GM10266 (cell line): ENCODE measurements at regions not wholly inside any gene's neighbourhood (a gene's known extent, or its start where the extent isn't known, plus 50 kb on each side); places are given as distances from the start of the nearest gene placed in this dataset.

ENCODE experiments used
- DNase-seq: peaks from one replicate; pipeline ENCODE4 v3.0.0; 2012; ENCODE audit errors: extremely low spot score
- TF ChIP-seq, protein P1 (sequence below): IDR thresholded peaks from 2 replicates; pipeline ENCODE4 v1.5.1; 2012; ENCODE audit warnings: mild to moderate bottlenecking, low read depth; ENCODE audit not compliant: control insufficient read depth, insufficient read depth; ENCODE audit errors: missing control alignments

DNA sequence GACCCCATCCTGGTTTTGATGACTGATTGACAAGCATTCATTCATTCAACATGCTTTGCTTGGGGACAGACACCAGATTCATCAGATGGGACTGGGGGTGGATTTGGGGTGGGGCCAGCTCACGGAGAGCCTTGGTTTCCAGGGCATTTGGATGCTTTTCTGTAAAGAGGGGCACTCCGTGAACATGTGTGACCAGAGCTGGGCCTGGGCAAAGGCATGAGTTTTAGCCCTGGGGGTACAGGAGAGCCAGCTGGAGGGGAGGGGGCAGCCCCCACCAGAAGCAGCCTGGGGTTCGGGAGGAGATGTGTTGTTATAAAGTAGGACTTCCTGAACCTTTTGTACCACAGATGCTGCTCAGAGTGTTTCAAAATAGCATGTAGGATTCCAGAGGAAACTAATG, 99.7 kb downstream of the RIPK4 start:
- no peak for DNase-seq
- TF ChIP-seq, protein P1, sequence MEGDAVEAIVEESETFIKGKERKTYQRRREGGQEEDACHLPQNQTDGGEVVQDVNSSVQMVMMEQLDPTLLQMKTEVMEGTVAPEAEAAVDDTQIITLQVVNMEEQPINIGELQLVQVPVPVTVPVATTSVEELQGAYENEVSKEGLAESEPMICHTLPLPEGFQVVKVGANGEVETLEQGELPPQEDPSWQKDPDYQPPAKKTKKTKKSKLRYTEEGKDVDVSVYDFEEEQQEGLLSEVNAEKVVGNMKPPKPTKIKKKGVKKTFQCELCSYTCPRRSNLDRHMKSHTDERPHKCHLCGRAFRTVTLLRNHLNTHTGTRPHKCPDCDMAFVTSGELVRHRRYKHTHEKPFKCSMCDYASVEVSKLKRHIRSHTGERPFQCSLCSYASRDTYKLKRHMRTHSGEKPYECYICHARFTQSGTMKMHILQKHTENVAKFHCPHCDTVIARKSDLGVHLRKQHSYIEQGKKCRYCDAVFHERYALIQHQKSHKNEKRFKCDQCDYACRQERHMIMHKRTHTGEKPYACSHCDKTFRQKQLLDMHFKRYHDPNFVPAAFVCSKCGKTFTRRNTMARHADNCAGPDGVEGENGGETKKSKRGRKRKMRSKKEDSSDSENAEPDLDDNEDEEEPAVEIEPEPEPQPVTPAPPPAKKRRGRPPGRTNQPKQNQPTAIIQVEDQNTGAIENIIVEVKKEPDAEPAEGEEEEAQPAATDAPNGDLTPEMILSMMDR: no peak

DNA sequence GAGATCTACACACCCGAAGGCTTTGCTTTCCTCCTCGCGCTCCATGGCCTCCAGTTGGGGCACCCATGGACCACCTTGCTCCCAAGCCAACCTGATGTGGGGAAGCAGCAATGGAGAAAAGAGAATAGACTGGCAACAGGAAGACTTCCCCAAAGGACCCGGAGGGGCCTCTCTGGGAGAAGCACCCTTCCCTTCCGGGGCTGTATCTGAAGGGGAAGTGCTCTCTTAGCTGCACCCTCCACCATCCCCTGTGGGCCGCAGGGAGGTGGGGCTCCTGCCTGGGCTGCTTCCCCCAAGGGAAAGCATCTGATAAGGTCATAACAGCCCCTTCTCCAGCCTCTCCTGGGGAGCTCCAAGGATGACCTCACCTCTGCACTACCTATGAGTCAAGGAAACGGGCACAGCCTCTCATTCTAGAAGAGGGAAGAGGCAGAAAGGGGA, 100.2 kb downstream of the RIPK4 start:
- TF ChIP-seq, protein P1: no peak
- DNase-seq: no peak

DNA sequence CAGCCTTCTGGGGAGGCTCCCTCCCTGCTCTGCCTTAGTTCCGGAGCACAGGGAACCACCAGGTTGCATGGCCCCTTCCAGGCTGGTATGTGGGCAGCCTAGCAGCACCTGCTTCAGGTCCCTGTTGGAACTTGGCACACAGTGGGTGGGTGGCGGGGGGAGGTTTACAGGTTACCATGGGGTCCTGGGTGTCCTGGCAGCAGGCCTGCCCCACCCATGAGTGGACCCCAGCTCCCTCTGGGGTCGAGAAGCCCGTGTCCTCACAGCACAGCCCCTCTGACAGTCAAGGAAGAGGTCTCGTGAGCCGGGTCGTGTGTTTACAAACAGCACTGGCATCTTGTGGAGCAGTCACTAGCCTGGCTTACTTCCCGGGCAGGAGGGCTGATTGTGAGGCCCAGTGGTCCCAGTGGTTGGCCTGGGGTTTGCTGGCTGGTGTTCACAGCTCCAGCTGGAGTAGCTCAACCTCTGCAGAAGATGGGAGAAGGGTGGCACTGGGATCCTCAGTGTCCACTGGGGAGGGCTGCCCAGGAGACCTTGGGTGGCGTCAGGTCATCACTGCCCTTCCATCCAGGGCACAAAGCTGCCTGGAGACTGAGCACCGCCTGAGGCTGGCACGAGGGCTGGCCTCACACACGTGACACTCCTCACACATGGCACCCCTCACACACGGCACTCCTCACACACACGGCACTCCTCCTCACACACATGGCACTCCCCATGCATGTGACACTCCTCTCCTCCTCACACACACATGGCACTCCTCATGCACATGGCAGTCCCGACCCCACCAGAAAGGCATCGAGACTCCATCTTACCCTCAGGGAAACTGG, 100.9 kb downstream of the RIPK4 start:
- no peak for DNase-seq
- TF ChIP-seq, protein P1: no peak

DNA sequence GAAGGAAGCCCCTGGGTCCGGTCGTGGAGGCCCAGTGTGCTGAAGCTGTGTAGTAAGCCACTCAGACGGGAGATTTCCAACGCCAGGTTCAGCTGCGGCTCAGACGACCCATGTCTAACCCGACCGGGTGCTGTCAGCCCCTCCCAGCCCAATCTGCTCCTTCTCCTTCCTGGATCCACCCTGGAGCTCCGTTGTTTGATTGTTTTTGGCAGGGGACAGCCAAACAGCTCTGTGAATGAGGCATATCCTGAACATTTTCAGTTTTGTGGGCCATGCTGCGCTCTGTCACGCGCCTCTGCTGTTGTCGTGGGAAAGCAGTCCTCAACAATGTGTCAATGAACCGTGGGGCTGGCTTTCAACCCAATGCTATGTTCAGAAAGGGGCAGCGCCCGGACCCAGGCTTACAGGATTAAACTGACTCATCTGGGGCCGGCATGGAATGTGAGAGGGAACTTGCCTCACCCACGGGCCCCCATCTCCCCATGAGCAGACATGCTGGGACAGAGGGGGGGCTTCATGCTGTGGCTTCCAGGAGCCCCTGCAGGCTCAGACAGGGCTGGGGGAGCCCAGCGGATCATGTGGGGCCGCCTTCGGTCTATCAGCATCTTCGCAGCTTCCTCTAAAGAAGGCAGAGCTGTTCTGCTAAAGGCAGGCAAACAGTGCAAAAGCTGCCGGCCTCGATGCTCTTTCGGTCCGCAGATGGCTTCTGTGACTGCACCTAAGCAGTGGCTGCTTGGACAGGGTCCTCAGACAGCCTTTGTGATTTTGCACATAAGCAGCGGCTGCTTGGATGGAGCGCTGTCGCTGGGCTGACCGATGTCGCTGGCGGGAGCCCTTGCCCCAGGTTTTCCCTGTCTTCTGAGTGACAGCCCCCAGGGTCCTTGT, 101.7 kb downstream of the RIPK4 start:
- no peak for DNase-seq
- TF ChIP-seq, protein P1: no peak

DNA sequence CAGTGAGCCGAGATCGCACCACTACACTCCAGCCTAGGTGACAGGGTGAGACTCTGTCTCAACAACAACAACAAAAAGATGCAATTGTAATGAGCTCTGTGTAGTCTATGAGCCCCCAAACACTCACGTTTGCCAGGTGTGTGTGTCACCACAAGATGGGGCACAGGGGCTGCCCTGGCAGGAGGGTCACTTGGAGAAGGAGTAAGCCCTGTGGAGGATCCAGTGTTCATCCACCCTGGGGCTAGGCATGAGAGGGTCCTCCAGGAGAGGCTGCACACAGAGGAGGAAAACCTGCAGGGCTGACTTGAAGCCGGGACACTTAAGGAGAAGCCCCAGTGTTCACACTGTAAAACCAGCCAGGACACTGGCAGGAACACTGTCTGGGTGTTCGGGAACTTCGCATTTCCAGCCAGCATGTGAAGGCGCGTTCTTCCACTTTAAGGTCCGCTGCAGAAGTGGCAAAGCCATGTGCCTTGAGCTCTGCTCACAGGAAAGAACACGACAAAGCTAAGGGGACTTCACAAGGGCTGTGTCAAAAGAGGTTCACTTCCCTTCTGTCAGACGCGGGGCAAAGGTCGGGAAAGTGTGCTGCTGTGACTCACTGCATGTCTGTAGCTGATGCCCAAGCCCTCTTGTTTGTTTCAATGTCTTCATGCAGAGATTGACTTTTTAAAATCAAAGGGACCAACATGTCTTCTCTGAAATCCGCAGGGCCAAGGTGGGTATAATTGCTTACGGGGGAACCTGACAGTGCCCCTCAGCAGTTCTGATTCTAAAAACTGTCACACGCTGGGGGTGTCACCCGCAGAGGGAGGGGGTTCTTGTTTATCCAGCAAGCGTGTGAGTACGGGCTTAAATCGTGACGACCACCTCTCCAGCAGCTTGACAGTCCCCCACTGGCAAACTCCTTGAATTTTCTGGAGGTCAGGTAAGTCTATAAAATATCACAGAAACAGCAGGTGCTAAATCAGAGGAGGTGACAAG, 102.8 kb downstream of the RIPK4 start:
- DNase-seq: no peak
- TF ChIP-seq, protein P1: no peak

DNA sequence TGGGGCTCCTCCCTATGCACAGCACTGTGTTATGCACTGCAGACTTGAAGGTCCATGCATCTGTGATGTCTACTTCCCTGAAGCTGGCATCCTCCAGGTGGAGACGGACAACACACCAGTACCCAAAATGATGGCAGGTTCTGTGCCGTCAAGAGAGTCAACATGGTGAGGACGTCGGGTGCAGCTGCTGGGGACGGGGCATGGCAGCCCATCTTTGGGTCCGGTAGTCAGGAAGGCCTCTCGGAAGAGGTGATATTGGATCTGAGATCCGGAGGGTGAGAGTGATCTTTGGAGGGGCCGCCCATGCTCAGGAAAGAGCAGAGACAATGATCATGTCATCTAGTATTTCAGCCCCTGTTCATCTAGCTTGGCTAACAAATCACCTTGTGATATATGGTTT, 104.1 kb downstream of the RIPK4 start:
- TF ChIP-seq, protein P1: no peak
- no peak for DNase-seq
